GM21526 (cell line): ENCODE measurements at regions not wholly inside any gene's neighbourhood (a gene's known extent, or its start where the extent isn't known, plus 50 kb on each side); places are given as distances from the start of the nearest gene placed in this dataset.
"Not testable (repeated sequence)": the region's sequence is repeated elsewhere in the genome, so short reads cannot be mapped to it uniquely, and the experiment has no call there.

Source experiments
- ATAC-seq: cut with Tn5 transposase; IDR thresholded peaks from one replicate; pipeline ENCODE4 v1.9.1; 2021; ENCODE audit warnings: moderate library complexity; ENCODE audit not compliant: unreplicated experiment, low FRiP score

GRCh38 chr17:45554479-45554878 is 64.0 kb upstream of the PLEKHM1 start:
- ATAC-seq = not testable (repeated sequence)

DNA sequence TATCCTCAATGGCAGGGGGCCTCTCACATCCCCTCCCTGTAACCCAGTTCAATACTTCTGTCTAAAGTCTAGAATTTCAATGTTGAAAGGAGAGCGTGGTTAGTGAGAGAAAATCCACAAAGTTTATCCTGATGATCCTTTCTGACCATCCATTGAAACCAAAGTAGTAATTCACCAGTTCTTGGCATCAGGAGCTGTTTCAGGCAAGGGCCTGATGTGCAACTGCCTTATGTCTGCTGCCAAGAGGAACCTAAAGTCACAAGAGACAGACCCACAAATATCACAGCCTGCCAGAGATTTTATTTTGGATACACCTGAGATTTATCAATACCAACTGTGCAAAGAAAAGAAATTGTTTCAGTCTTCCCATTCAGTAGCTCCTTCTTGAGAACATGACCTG is 68.3 kb upstream of the PLEKHM1 start:
- ATAC-seq = not testable (repeated sequence)

DNA sequence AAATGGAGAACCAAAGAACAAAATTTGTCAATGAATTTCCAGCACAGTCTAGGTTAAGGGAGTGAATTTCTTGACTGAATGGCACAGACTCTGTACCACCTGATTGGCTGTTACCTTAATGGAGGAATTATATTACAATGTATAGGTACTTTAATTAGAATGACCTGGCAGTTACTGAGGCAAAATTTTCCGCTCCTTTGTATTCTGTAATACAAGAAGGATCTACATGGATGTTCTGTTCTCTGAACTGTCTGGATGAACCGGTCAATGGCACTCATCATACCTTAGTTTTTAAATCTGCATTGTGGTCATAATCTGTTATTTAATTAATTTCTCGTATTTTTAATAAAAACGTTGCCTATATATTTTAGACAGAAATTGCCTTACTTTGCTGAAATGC is 72.3 kb upstream of the PLEKHM1 start:
- not testable (repeated sequence) for ATAC-seq

- ATAC-seq = not testable (repeated sequence)
These were observed 72.8 kb upstream of the PLEKHM1 start for GRCh38 chr17:45563283-45563682.

DNA sequence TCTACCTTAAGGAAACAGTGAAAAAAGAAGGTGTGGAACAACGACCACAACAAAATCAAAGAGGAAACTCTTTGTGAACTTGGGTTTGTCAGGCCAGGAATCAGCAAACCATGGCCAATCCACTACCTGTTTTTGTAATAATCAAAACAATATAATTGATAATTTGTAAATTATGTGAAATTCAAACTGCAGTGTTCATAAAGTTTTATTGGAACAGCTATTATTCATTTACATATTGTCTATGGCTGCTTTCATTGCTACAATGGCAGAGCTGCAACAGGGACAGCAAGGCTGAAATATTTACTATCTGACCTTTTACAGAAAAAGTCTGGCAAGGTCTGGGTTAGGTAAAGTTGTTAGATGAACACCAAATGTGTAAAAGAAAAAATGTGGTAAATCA is 77.8 kb upstream of the PLEKHM1 start:
- ATAC-seq = not testable (repeated sequence)

DNA sequence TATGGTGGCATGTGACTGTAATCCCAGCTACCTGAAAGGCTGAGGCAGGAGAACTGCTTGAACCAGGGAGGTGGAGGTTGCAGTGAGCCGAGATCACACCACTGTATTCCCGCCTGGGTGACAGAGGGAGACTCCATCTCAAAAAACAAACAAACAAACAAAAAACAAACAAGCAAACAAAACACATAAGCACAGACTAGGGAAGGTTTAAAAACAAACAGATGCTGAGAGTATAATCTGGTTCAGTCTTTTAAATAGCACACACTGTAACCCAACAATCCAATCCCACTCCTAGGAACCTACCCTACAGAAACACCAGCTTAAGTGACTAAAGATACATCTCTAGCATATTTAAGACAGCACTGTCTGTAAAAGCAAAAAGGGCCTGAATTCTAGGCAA is 82.8 kb upstream of the PLEKHM1 start:
- not testable (repeated sequence) for ATAC-seq

GRCh38 chr17:45573924-45574770 is 83.6 kb upstream of the PLEKHM1 start:
- no peak for ATAC-seq

- ATAC-seq = no peak
These were observed 84.8 kb upstream of the PLEKHM1 start for GRCh38 chr17:45575126-45575885.

GRCh38 chr17:45576527-45577307 is 86.2 kb upstream of the PLEKHM1 start:
- not testable (repeated sequence) for ATAC-seq

GRCh38 chr17:45577571-45578279 is 87.2 kb upstream of the PLEKHM1 start:
- ATAC-seq = no peak

GRCh38 chr17:45578516-45579455 is 88.3 kb upstream of the PLEKHM1 start:
- ATAC-seq = no peak

DNA sequence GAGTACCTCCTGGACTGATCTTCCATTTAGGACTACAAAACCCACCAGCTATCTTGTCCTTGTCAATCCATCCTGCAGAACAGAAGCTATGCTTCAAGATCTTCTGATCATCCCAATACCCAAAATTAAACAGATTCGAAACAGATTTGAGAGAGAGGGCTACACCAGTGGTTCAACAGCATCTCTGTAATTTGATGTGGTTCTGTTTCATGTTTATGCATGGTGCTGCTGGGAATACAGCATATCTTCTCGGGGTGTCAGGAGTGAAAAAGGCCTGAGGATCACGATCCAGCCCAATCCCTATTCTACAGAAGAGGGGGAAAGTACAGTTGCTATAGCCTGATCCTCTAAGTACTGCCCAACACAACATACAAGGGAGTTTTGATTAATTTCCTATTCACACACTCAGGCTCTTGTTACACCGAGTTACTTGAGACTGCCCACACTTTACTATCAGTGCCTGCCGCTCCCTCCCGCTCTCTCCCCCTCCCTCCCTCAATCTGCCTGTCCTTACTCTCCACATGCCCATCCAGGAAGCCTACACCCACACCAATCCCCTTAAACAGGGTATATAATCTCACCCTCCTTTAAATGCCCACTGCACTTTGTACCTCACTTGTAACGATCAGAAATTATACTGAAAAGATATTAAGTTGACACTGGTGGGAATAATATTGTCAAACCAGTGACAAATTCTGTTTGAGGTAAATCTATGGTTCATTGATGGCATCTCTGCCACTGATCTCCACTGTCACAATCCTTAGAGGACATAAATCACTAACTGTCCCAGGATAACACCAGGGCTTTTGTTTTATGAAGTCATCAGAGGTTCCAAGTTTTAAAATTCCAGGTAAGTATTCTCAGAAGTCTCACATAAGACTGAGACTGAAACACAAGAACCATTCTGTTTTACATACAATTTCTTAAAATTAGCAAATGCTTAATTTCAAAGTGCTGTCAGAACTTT is 89.3 kb upstream of the PLEKHM1 start:
- ATAC-seq = no peak

DNA sequence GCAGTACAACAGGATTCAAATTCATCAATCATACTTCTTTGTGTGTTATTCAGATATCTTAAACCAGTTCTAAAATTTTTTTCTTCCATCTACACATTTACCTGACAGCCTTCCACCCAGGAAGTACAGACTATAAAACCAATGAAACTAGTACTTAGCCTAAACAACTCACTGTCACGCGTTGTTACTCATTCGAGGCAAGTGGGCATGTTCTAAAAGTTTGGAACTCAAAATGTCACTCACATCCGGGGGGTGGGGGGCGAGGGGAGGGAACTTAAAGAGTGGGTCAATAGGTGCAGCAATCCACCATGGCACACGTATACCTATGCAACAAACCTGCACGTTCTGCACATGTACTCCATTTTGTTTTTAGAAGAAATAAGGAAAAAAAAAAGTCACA is 90.4 kb upstream of the PLEKHM1 start:
- ATAC-seq = no peak

DNA sequence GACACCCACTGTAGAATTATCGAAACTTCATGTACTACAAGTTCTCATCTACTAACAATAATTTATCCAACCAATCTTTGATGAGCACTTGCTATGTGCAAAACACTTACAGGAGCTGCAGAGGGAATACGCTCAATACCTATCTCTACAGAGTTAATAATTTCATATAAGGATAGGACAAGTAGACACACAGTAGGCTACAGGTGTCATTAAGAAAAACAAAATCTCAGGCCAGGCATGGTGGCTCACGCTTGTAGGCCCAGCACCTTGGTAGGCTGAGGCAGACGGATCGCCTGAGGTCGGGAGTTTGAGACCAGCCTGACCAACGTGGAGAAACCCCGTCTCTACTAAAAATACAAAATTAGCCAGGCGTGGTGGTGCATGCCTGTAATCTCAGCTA is 91.3 kb upstream of the PLEKHM1 start:
- ATAC-seq = no peak

DNA sequence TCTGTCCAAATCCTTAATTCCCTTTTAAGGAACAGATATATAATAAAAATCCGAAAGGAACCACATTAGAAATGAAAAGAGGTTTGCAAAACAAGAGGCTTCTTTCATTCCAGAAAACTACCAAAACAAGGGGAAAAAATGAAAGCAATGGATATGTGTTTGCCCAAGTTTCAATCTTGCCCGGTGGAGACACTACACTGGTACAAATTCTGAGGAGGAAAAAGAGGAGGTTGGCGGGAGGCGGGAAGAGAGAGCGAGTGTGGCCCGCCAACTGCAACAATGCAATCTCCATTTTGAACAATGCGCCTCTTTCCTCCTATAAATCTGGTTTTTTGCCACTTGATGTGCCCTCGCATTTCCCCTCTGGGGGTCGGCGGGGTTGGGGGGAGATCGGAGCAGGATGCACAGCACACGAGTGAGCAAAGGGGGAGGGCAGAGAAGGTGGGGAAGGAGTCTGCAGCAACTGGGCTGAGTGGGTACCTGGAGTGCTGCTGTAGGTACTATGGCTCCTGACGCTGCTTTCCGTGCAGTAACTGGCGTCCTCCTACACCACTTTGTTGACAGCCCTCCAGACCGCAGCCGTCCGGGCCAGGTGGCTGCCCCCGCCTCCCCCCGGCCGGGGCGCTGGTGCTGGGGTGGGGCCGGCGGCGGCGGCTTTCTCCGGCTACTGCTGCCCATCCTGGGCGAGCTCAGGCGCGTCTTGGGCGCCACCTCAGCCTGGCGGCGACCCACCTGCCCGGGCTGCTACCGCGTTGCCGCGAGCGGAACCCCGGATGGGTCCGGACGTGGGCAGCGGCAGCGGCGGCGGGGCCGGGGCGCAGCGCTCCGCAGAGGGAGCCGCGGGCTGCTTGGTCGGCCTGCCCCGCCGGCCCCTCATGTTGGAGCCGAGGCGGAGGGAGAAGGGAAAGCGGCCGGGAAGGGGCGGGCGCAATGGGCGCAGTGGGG is 93.8 kb upstream of the PLEKHM1 start:
- ATAC-seq = peak; percentile 57

GRCh38 chr17:45585037-45585733 is 94.7 kb upstream of the PLEKHM1 start:
- peak; percentile 57 for ATAC-seq
